ENCODE measurements at regions not wholly inside any gene's neighbourhood (a gene's known extent, or its start where the extent isn't known, plus 50 kb on each side); places are given as distances from the start of the nearest gene placed in this dataset.

DNA sequence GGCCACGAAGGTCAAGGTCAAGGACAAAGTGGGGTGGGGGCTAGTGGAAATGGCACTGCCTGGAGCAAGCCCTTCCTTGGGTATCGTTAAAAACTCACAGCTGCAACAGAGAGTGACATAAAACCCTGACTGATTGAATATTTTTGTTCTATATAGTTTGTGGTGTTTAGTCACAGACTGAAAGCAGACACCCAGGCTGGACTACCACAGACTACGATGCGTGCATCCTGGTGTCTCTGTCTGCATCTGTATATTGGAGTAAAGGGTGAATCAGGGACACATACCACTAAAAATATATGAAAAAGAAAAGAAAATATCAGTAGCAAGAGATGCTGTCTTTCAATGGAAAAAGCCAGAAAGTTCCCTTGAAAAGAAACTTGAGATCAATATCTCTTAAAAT lies 101.4 kb downstream of the KLF6 start:
- TF ChIP-seq, protein P1, sequence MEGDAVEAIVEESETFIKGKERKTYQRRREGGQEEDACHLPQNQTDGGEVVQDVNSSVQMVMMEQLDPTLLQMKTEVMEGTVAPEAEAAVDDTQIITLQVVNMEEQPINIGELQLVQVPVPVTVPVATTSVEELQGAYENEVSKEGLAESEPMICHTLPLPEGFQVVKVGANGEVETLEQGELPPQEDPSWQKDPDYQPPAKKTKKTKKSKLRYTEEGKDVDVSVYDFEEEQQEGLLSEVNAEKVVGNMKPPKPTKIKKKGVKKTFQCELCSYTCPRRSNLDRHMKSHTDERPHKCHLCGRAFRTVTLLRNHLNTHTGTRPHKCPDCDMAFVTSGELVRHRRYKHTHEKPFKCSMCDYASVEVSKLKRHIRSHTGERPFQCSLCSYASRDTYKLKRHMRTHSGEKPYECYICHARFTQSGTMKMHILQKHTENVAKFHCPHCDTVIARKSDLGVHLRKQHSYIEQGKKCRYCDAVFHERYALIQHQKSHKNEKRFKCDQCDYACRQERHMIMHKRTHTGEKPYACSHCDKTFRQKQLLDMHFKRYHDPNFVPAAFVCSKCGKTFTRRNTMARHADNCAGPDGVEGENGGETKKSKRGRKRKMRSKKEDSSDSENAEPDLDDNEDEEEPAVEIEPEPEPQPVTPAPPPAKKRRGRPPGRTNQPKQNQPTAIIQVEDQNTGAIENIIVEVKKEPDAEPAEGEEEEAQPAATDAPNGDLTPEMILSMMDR (IDR thresholded peaks at IDR 0.05; ENCODE audit: low read length), result no peak
- no peak for TF ChIP-seq EZH2 (IDR thresholded peaks at IDR 0.05; ENCODE audit: borderline replicate concordance, low read length)
